ENCODE measurements at regions not wholly inside any gene's neighbourhood (a gene's known extent, or its start where the extent isn't known, plus 50 kb on each side); places are given as distances from the start of the nearest gene placed in this dataset.
"Not testable (repeated sequence)": the region's sequence is repeated elsewhere in the genome, so short reads cannot be mapped to it uniquely, and the experiment has no call there.

GRCh38 chr2:2663401-2664036 is 332.4 kb upstream of the MYT1L start:
- DNase-seq (ENCODE audit: insufficient read length, low spot score) = no peak
- FAIRE-seq = no peak

GRCh38 chr2:2662847-2663356 is 331.8 kb upstream of the MYT1L start:
- FAIRE-seq = no peak
- no peak for DNase-seq (ENCODE audit: insufficient read length, low spot score)

- no peak for FAIRE-seq
Observed at GRCh38 chr2:2662037-2662846, 331.2 kb upstream of the MYT1L start.

GRCh38 chr2:2660789-2661355 is 329.8 kb upstream of the MYT1L start:
- no peak for FAIRE-seq
- no peak for DNase-seq (ENCODE audit: insufficient read length, low spot score)

More at GRCh38 chr2:2662037-2662846, 331.2 kb upstream of the MYT1L start:
- DNase-seq (ENCODE audit: insufficient read length, low spot score) = no peak

- no peak for FAIRE-seq
Observed at GRCh38 chr2:2657121-2657962, 326.3 kb upstream of the MYT1L start.

GRCh38 chr2:2656115-2657011 is 325.3 kb upstream of the MYT1L start:
- DNase-seq (ENCODE audit: insufficient read length, low spot score) = no peak
- no peak for FAIRE-seq

More at GRCh38 chr2:2657121-2657962, 326.3 kb upstream of the MYT1L start:
- DNase-seq (ENCODE audit: insufficient read length, low spot score) = no peak

GRCh38 chr2:2655453-2656114 is 324.5 kb upstream of the MYT1L start:
- no peak for FAIRE-seq
- no peak for DNase-seq (ENCODE audit: insufficient read length, low spot score)

GRCh38 chr2:2653231-2653630 is 322.2 kb upstream of the MYT1L start:
- no peak for FAIRE-seq
- no peak for DNase-seq (ENCODE audit: insufficient read length, low spot score)

GRCh38 chr2:2650608-2651375 is 319.7 kb upstream of the MYT1L start:
- FAIRE-seq = no peak

GRCh38 chr2:2649109-2650072 is 318.3 kb upstream of the MYT1L start:
- no peak for FAIRE-seq
- no peak for DNase-seq (ENCODE audit: insufficient read length, low spot score)

More at GRCh38 chr2:2650608-2651375, 319.7 kb upstream of the MYT1L start:
- no peak for DNase-seq (ENCODE audit: insufficient read length, low spot score)

GRCh38 chr2:2648094-2648493 is 317.0 kb upstream of the MYT1L start:
- DNase-seq (ENCODE audit: insufficient read length, low spot score) (no peak), FAIRE-seq (no peak)

GRCh38 chr2:2647141-2647541 is 316.1 kb upstream of the MYT1L start:
- DNase-seq (ENCODE audit: insufficient read length, low spot score) = no peak

GRCh38 chr2:2646433-2647051 is 315.5 kb upstream of the MYT1L start:
- DNase-seq (ENCODE audit: insufficient read length, low spot score) (no peak), FAIRE-seq (no peak)

More at GRCh38 chr2:2647141-2647541, 316.1 kb upstream of the MYT1L start:
- no peak for FAIRE-seq

- FAIRE-seq (no peak), DNase-seq (ENCODE audit: insufficient read length, low spot score) (no peak)
Observed at GRCh38 chr2:2645162-2645855, 314.2 kb upstream of the MYT1L start.

- not testable (repeated sequence) for FAIRE-seq; DNase-seq (ENCODE audit: insufficient read length, low spot score)
Observed at GRCh38 chr2:2644751-2645150, 313.7 kb upstream of the MYT1L start.

- DNase-seq (ENCODE audit: insufficient read length, low spot score) (no peak), FAIRE-seq (no peak)
Observed at GRCh38 chr2:2644040-2644439, 313.0 kb upstream of the MYT1L start.

All from GM19239 (cell line).